PC-3 (cell line): ENCODE measurements at regions not wholly inside any gene's neighbourhood (a gene's known extent, or its start where the extent isn't known, plus 50 kb on each side); places are given as distances from the start of the nearest gene placed in this dataset.

Experiments
- CTCF ChIP-seq: fragments of 300-600 bp; sonication (generic); conservative IDR thresholded peaks from 2 replicates; pipeline ENCODE4 v1.5.1; 2017; ENCODE audit warnings: antibody characterized with exemption, low read depth, mild to moderate bottlenecking, low read length
- EZH2 ChIP-seq: fragments of 300-600 bp; sonication (generic); IDR thresholded peaks from one replicate; pipeline ENCODE4 v1.6.1; 2017; ENCODE audit warnings: antibody characterized with exemption, mild to moderate bottlenecking, low read length; ENCODE audit not compliant: unreplicated experiment
- EZH2phosphoT487 ChIP-seq: fragments of 300-600 bp; sonication (generic); IDR thresholded peaks from 2 replicates; pipeline ENCODE4 v1.6.1; 2018; ENCODE audit warnings: mild to moderate bottlenecking, antibody characterized with exemption, low read length, borderline replicate concordance

- TF ChIP-seq CTCF (no peak), EZH2 (no peak), EZH2phosphoT487 (no peak)
These were observed 317.2 kb upstream of the ACO1 start for GRCh38 chr9:32067261-32067660.
